A549 (cell line): ENCODE measurements at regions not wholly inside any gene's neighbourhood (a gene's known extent, or its start where the extent isn't known, plus 50 kb on each side); places are given as distances from the start of the nearest gene placed in this dataset.

Experiments
- ATAC-seq, 2 experiments: fragments of 200-7000 bp in 1 of 2; fragments of >200 bp in 1 of 2; cut with Nextera tagmentation in 1 of 2; cut with Tn5 transposase in 1 of 2; 3 replicates each; pipeline versions ENCODE4 v1.8.0 to v1.9.1; 2018 to 2020; ENCODE audit warnings: mild to moderate bottlenecking in 1 of 2, moderate library complexity in 1 of 2
- CTCF ChIA-PET: fragments of 300-600 bp; sonication (Branson Sonifier 250); formaldehyde crosslinking; extraction: SDS; loops from one replicate; lab custom pipeline; 2021; ENCODE audit warnings: antibody characterized with exemption, inconsistent platforms; lab: Yijun Ruan, JAX
- POLR2A ChIA-PET: fragments of 350-600 bp; formaldehyde crosslinking; extraction: SDS; loops from one replicate; lab custom pipeline; 2021; ENCODE audit warnings: antibody characterized with exemption, inconsistent platforms; lab: Yijun Ruan, JAX
- DNase-seq, 2 experiments: peaks; one replicate each; pipeline versions ENCODE4 v3.0.0 to v3.0.0-alpha.2; 2011 to 2016; ENCODE audit warnings: low read depth in 1 of 2, low spot score in 1 of 2
- FAIRE-seq: peaks from 2 replicates; lab custom pipeline; 2011; peaks lifted over from hg19 to GRCh38; lab: Jason Lieb, UNC
- H3K27ac ChIP-seq, 2 experiments: fragments of >200 bp; sonication (Bioruptor Twin); formaldehyde crosslinking; 3 replicates each; pipeline ENCODE4 v1.5.1; 2016 to 2017
- H3K4me1 ChIP-seq: fragments of >200 bp; sonication (Bioruptor Twin); formaldehyde crosslinking; 3 replicates; pipeline ENCODE4 v1.6.1; 2016
- H3K4me2 ChIP-seq: fragments of >200 bp; sonication (Bioruptor Twin); formaldehyde crosslinking; 3 replicates; pipeline ENCODE4 v1.6.1; 2016
- H3K4me3 ChIP-seq: fragments of >200 bp; sonication (Bioruptor Twin); formaldehyde crosslinking; 3 replicates; pipeline ENCODE4 v1.5.1; 2016
- H3K9me3 ChIP-seq: fragments of >200 bp; sonication (Bioruptor Twin); formaldehyde crosslinking; 3 replicates; pipeline ENCODE4 v1.6.1; 2016
- CBX2 ChIP-seq: fragments of 200-600 bp; sonication (generic); IDR thresholded peaks from 2 replicates; pipeline ENCODE4 v1.6.1; 2016; ENCODE audit warnings: low read depth, mild to moderate bottlenecking, borderline replicate concordance
- CHD4 ChIP-seq: fragments of 200-600 bp; sonication (generic); IDR thresholded peaks from 2 replicates; pipeline ENCODE4 v1.6.1; 2016; ENCODE audit warnings: antibody characterized with exemption, mild to moderate bottlenecking, borderline replicate concordance
- EHF ChIP-seq: fragments of 250-450 bp; sonication (Bioruptor Pico); IDR thresholded peaks from 2 replicates; pipeline ENCODE4 v1.5.0; 2020; ENCODE audit warnings: mild to moderate bottlenecking
- EHMT2 ChIP-seq: fragments of 200-600 bp; sonication (generic); IDR thresholded peaks from 2 replicates; pipeline ENCODE4 v1.6.1; 2016; ENCODE audit warnings: antibody characterized with exemption, low read depth, mild to moderate bottlenecking, moderate library complexity
- EP300 ChIP-seq, 2 experiments: fragments of >200 bp; sonication (Bioruptor Twin); formaldehyde crosslinking; IDR thresholded peaks; 2 replicates in 1 of 2; 3 replicates in 1 of 2; pipeline ENCODE4 v1.6.1; 2016 to 2017
- FOSL2 ChIP-seq, 2 experiments: fragments of 450-650 bp in 1 of 2; fragments of >200 bp in 1 of 2; sonication (Bioruptor Twin) in 1 of 2; formaldehyde crosslinking; IDR thresholded peaks; 2 replicates each; pipeline versions ENCODE4 v1.5.0 to v1.6.1; 2016 to 2020; ENCODE audit warnings: mild to moderate bottlenecking in 1 of 2, moderate library complexity in 1 of 2
- GATA3 ChIP-seq: IDR thresholded peaks from 2 replicates; pipeline ENCODE4 v1.6.1; 2012; ENCODE audit warnings: borderline replicate concordance
- HEYL ChIP-seq: fragments of 250-450 bp; sonication (Bioruptor Pico); IDR thresholded peaks from 2 replicates; pipeline ENCODE4 v1.8.0; 2021; ENCODE audit warnings: mild to moderate bottlenecking, moderate library complexity
- HOXA7 ChIP-seq: fragments of 250-450 bp; sonication (Bioruptor Pico); IDR thresholded peaks from 2 replicates; pipeline ENCODE4 v1.5.0; 2020; ENCODE audit warnings: mild to moderate bottlenecking, moderate library complexity
- HOXB5 ChIP-seq: fragments of 250-450 bp; sonication (Bioruptor Pico); IDR thresholded peaks from 2 replicates; pipeline ENCODE4 v1.5.0; 2020; ENCODE audit warnings: mild to moderate bottlenecking, moderate library complexity
- JUNB ChIP-seq: fragments of >200 bp; sonication (Bioruptor Twin); formaldehyde crosslinking; IDR thresholded peaks from 2 replicates; pipeline ENCODE4 v1.6.1; 2016
- KDM1A ChIP-seq: fragments of 200-600 bp; sonication (generic); IDR thresholded peaks from 2 replicates; pipeline ENCODE4 v1.6.1; 2016; ENCODE audit warnings: low read depth, mild to moderate bottlenecking
- NPAS2 ChIP-seq: fragments of 250-450 bp; sonication (Bioruptor Pico); IDR thresholded peaks from 2 replicates; pipeline ENCODE4 v1.8.0; 2022; ENCODE audit warnings: mild to moderate bottlenecking, moderate library complexity, borderline replicate concordance
- POLR2A ChIP-seq: IDR thresholded peaks from 2 replicates; pipeline ENCODE4 v1.6.1; 2012; ENCODE audit warnings: mild to moderate bottlenecking, low read length
- POLR2AphosphoS2 ChIP-seq: conservative IDR thresholded peaks from 2 replicates; pipeline ENCODE4 v1.6.1; 2012; ENCODE audit warnings: low read length, improper control_type of control experiment, inconsistent platforms
- SREBF2 ChIP-seq: fragments of 450-650 bp; IDR thresholded peaks from 2 replicates; pipeline ENCODE4 v1.6.1; 2014; ENCODE audit warnings: mild to moderate bottlenecking, moderate library complexity
- ZC3H11A ChIP-seq: fragments of 450-650 bp; IDR thresholded peaks from 2 replicates; pipeline ENCODE4 v1.6.1; 2014; ENCODE audit warnings: antibody characterized with exemption, mild to moderate bottlenecking
- ZFP36 ChIP-seq: fragments of 450-650 bp; IDR thresholded peaks from 2 replicates; pipeline ENCODE4 v1.6.1; 2014; ENCODE audit warnings: borderline replicate concordance; ENCODE audit not compliant: partially characterized antibody
- ZNF302 ChIP-seq: fragments of 250-450 bp; sonication (Bioruptor Pico); IDR thresholded peaks from 2 replicates; pipeline ENCODE4 v1.9.0; 2021; ENCODE audit warnings: inconsistent platforms, mild to moderate bottlenecking, moderate library complexity
- WGBS: methylation state at CpG from one replicate; pipeline ENCODE4 v1.1.6; 2017; ENCODE audit errors: missing lambda C conversion rate; 5-methylcytosine and 5-hydroxymethylcytosine counted together
- TF ChIP-seq, protein P1 (sequence below): fragments of 200-600 bp; sonication (generic); IDR thresholded peaks from 2 replicates; pipeline ENCODE4 v1.6.1; 2016; ENCODE audit warnings: antibody characterized with exemption, mild to moderate bottlenecking, moderate library complexity
- TF ChIP-seq, protein P2 (sequence below): fragments of 150-350 bp; IDR thresholded peaks from 2 replicates; pipeline ENCODE4 v1.6.1; 2014; ENCODE audit warnings: low read depth, mild to moderate bottlenecking, low read length
- TF ChIP-seq, protein P3 (sequence below): fragments of >200 bp; sonication (Bioruptor Twin); formaldehyde crosslinking; IDR thresholded peaks from 3 replicates; pipeline ENCODE4 v1.6.1; 2016

- Histone ChIP-seq H3K9me3 (no peaks in the 10 kb centered on the region), H3K4me2 (no peak overlapping the region), H3K4me1 (peaks cover 21% of the 10 kb centered on the region; the same call in 2 of the 3 replicates), H3K4me3 (no peak overlapping the region), H3K27ac (no peak overlapping the region)
- ChIA-PET CTCF (no interaction called here), POLR2A (no interaction called here)
- TF ChIP-seq JUNB (no peak), NPAS2 (CRISPR knock-in tag) (no peak), HEYL (CRISPR knock-in tag) (no peak), CBX2 (no peak)
- TF ChIP-seq, protein P1, sequence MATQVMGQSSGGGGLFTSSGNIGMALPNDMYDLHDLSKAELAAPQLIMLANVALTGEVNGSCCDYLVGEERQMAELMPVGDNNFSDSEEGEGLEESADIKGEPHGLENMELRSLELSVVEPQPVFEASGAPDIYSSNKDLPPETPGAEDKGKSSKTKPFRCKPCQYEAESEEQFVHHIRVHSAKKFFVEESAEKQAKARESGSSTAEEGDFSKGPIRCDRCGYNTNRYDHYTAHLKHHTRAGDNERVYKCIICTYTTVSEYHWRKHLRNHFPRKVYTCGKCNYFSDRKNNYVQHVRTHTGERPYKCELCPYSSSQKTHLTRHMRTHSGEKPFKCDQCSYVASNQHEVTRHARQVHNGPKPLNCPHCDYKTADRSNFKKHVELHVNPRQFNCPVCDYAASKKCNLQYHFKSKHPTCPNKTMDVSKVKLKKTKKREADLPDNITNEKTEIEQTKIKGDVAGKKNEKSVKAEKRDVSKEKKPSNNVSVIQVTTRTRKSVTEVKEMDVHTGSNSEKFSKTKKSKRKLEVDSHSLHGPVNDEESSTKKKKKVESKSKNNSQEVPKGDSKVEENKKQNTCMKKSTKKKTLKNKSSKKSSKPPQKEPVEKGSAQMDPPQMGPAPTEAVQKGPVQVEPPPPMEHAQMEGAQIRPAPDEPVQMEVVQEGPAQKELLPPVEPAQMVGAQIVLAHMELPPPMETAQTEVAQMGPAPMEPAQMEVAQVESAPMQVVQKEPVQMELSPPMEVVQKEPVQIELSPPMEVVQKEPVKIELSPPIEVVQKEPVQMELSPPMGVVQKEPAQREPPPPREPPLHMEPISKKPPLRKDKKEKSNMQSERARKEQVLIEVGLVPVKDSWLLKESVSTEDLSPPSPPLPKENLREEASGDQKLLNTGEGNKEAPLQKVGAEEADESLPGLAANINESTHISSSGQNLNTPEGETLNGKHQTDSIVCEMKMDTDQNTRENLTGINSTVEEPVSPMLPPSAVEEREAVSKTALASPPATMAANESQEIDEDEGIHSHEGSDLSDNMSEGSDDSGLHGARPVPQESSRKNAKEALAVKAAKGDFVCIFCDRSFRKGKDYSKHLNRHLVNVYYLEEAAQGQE: no peak
- DNase-seq (no peak), FAIRE-seq (no peak), ATAC-seq (no peak)
Observed at GRCh38 chr4:125387770-125388169, 73.0 kb downstream of the FAT4 start.

DNA sequence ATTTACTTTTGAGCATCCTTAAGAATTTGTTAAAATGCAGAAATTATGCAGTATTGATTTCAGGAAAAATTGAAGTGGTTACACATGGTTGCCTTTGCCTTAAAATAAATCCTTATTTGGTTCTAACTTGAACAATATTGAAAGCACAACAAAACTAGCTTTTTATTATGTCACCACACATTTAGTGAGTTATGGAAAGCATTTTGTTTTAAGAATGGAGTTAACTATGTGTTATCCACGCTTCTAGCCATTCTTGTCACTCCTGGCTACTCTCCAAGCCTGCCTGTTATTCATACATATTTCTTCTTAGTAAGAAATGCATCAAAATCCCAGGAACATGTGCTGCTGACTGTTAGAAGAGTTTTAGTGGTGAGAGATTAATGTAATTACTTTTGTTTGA lies 73.9 kb downstream of the FAT4 start:
- Histone ChIP-seq H3K9me3 (no peaks in the 10 kb centered on the region), H3K4me1 (peaks cover 21% of the 10 kb centered on the region; the same call in 2 of the 3 replicates), H3K27ac (no peak overlapping the region; a peak in 1 of 6 replicates)
- ChIA-PET POLR2A (no interaction called here), CTCF (interaction anchor here (0.6 kb wide), 1 partner anchor 1342 kb away, joined by 3 read pairs; no protein-coding TSS in a partner anchor)
- no peak for ATAC-seq
- TF ChIP-seq ZNF302 (CRISPR knock-in tag): no peak
- no peak for TF ChIP-seq ZFP36
- TF ChIP-seq ZC3H11A: no peak
- no peak for TF ChIP-seq HOXB5 (CRISPR knock-in tag)
- TF ChIP-seq KDM1A: no peak
- TF ChIP-seq EHMT2: no peak
- no peak for TF ChIP-seq POLR2AphosphoS2
- no peak for TF ChIP-seq CHD4
- TF ChIP-seq, all 56 proteins: peak for 0
- H3K4me3 ChIP-seq: no peak overlapping the region
- peak overlapping the region; percentile 51; the same call in 1 of the 3 replicates for H3K4me2 ChIP-seq
- FAIRE-seq: no peak
- no peak for DNase-seq
- WGBS: 38% methylated on average over 1 of the region's 1 CpG

- H3K27ac ChIP-seq: peak overlapping the region in 1 of 2 experiments; percentile 51; a peak in 2 of 6 replicates
- ATAC-seq (peak; percentile 34 to 75; a peak in 4 of 6 replicates), DNase-seq (peak in 1 of 2 experiments; percentile 16), FAIRE-seq (no peak)
- no peaks in the 10 kb centered on the region for H3K9me3 ChIP-seq
- peaks cover 21% of the 10 kb centered on the region; the same call in 2 of the 3 replicates for H3K4me1 ChIP-seq
- ChIA-PET POLR2A (no interaction called here), CTCF (no interaction called here)
- WGBS: 15% methylated on average over 3 of the region's 3 CpGs
- H3K4me3 ChIP-seq: no peak overlapping the region
- TF ChIP-seq FOSL2 (IDR thresholded peaks at IDR 0.05) (no peak), FOSL2 (CRISPR knock-in tag; IDR thresholded peaks at IDR 0.05) (peak; percentile 57; the same call in 1 of the 2 replicates), SREBF2 (no peak), JUNB (0 out of 2 replicates have a peak, but pooled peaks have one; percentile 11), POLR2A (no peak), EP300 (IDR thresholded peaks at IDR 0.05) (no peak), GATA3 (peak; percentile 14; the same call in 1 of the 2 replicates), EHF (no peak), HOXA7 (CRISPR knock-in tag) (no peak)
- TF ChIP-seq, protein P2, sequence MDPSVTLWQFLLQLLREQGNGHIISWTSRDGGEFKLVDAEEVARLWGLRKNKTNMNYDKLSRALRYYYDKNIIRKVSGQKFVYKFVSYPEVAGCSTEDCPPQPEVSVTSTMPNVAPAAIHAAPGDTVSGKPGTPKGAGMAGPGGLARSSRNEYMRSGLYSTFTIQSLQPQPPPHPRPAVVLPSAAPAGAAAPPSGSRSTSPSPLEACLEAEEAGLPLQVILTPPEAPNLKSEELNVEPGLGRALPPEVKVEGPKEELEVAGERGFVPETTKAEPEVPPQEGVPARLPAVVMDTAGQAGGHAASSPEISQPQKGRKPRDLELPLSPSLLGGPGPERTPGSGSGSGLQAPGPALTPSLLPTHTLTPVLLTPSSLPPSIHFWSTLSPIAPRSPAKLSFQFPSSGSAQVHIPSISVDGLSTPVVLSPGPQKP: no peak
- TF ChIP-seq, protein P3, sequence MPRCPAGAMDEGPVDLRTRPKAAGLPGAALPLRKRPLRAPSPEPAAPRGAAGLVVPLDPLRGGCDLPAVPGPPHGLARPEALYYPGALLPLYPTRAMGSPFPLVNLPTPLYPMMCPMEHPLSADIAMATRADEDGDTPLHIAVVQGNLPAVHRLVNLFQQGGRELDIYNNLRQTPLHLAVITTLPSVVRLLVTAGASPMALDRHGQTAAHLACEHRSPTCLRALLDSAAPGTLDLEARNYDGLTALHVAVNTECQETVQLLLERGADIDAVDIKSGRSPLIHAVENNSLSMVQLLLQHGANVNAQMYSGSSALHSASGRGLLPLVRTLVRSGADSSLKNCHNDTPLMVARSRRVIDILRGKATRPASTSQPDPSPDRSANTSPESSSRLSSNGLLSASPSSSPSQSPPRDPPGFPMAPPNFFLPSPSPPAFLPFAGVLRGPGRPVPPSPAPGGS: no peak
- peak overlapping the region; percentile 51 for H3K4me2 ChIP-seq
Observed at GRCh38 chr4:125389713-125390112, 75.0 kb downstream of the FAT4 start.
